ENCODE measurements at regions not wholly inside any gene's neighbourhood (a gene's known extent, or its start where the extent isn't known, plus 50 kb on each side); places are given as distances from the start of the nearest gene placed in this dataset.
"Not testable (repeated sequence)": the region's sequence is repeated elsewhere in the genome, so short reads cannot be mapped to it uniquely, and the experiment has no call there.

GRCh38 chr12:102675672-102676071 is 195.3 kb upstream of the IGF1 start:
- no peak for DNase-seq
- intact Hi-C loops (cut with DNase I): no loop called here

- intact Hi-C loops (cut with DNase I): no loop called here
- DNase-seq: no peak
These were observed 193.2 kb upstream of the IGF1 start for GRCh38 chr12:102673606-102674005.

- DNase-seq; intact Hi-C loops (cut with DNase I): not testable (repeated sequence)
These were observed 191.8 kb upstream of the IGF1 start for GRCh38 chr12:102672212-102672611.

GRCh38 chr12:102669056-102669455 is 188.7 kb upstream of the IGF1 start:
- intact Hi-C loops (cut with DNase I): no loop called here
- no peak for DNase-seq

- DNase-seq; intact Hi-C loops (cut with DNase I): not testable (repeated sequence)
These were observed 185.8 kb upstream of the IGF1 start for GRCh38 chr12:102666176-102666575.

GRCh38 chr12:102659200-102659911 is 179.0 kb upstream of the IGF1 start:
- intact Hi-C loops (cut with DNase I): no loop called here
- no peak for DNase-seq

- intact Hi-C loops (cut with DNase I): no loop called here
- no peak for DNase-seq
These were observed 173.0 kb upstream of the IGF1 start for GRCh38 chr12:102653406-102653805.

- no peak for DNase-seq
- intact Hi-C loops (cut with DNase I): no loop called here
These were observed 172.4 kb upstream of the IGF1 start for GRCh38 chr12:102652645-102653313.

- intact Hi-C loops (cut with DNase I): no loop called here
- DNase-seq: no peak
These were observed 165.6 kb upstream of the IGF1 start for GRCh38 chr12:102645968-102646367.

- intact Hi-C loops (cut with DNase I): no loop called here
- DNase-seq: no peak
These were observed 163.7 kb upstream of the IGF1 start for GRCh38 chr12:102643879-102644575.

- intact Hi-C loops (cut with DNase I): no loop called here
- no peak for DNase-seq
These were observed 161.8 kb upstream of the IGF1 start for GRCh38 chr12:102642199-102642598.

- DNase-seq; intact Hi-C loops (cut with DNase I): not testable (repeated sequence)
These were observed 160.3 kb upstream of the IGF1 start for GRCh38 chr12:102640658-102641057.

- intact Hi-C loops (cut with DNase I): no loop called here
- DNase-seq: no peak
These were observed 158.4 kb upstream of the IGF1 start for GRCh38 chr12:102638777-102639176.

GRCh38 chr12:102633981-102634605 is 153.7 kb upstream of the IGF1 start:
- intact Hi-C loops (cut with DNase I): no loop called here
- no peak for DNase-seq

- intact Hi-C loops (cut with DNase I): no loop called here
- DNase-seq: no peak
These were observed 150.9 kb upstream of the IGF1 start for GRCh38 chr12:102631274-102631673.

GRCh38 chr12:102629262-102629888 is 149.0 kb upstream of the IGF1 start:
- no peak for DNase-seq
- intact Hi-C loops (cut with DNase I): no loop called here

GRCh38 chr12:102625819-102626218 is 145.5 kb upstream of the IGF1 start:
- intact Hi-C loops (cut with DNase I): no loop called here

GRCh38 chr12:102622618-102623017 is 142.3 kb upstream of the IGF1 start:
- intact Hi-C loops (cut with DNase I): no loop called here
- no peak for DNase-seq

More at GRCh38 chr12:102625819-102626218, 145.5 kb upstream of the IGF1 start:
- no peak for DNase-seq

- intact Hi-C loops (cut with DNase I): no loop called here
These were observed 138.0 kb upstream of the IGF1 start for GRCh38 chr12:102618197-102618877.

GRCh38 chr12:102616692-102617091 is 136.3 kb upstream of the IGF1 start:
- DNase-seq: no peak
- intact Hi-C loops (cut with DNase I): no loop called here

More at GRCh38 chr12:102618197-102618877, 138.0 kb upstream of the IGF1 start:
- no peak for DNase-seq

Measured in posterior cingulate gyrus (tissue), 11 donors.